Caco-2 (cell line): ENCODE measurements at regions not wholly inside any gene's neighbourhood (a gene's known extent, or its start where the extent isn't known, plus 50 kb on each side); places are given as distances from the start of the nearest gene placed in this dataset.
"Not testable (repeated sequence)": the region's sequence is repeated elsewhere in the genome, so short reads cannot be mapped to it uniquely, and the experiment has no call there.

Experiments
- BruUV-seq: library from RNA; stranded (reverse); fragments of 400-500 nt; replicated peaks from 2 replicates; lab custom pipeline; 2021; lab: Mats Ljungman, UMichigan
- CTCF ChIA-PET: fragments of 300-600 bp; sonication (Branson Sonifier 250); formaldehyde crosslinking; loops from one replicate; lab custom pipeline; 2022; ENCODE audit warnings: antibody characterized with exemption; lab: Charles Lee
- POLR2A ChIA-PET: fragments of 300-600 bp; sonication (Branson Sonifier 250); formaldehyde crosslinking; loops from one replicate; lab custom pipeline; 2022; ENCODE audit warnings: antibody characterized with exemption; lab: Charles Lee
- DNase-seq, 2 experiments: peaks; one replicate each; pipeline versions ENCODE4 v3.0.0 to v3.0.0-alpha.2; 2020 to 2022
- H3K27me3 ChIP-seq: replicated peaks from 2 replicates; pipeline ENCODE4 v1.6.0; 2011; ENCODE audit warnings: low read length; ENCODE audit not compliant: control insufficient read depth, insufficient read depth
- H3K36me3 ChIP-seq: 2 replicates; pipeline ENCODE4 v1.5.1; 2011; ENCODE audit warnings: low read length; ENCODE audit not compliant: control insufficient read depth, insufficient read depth
- H3K4me1 ChIP-seq: fragments of 250-450 bp; sonication (Bioruptor Pico); 2 replicates; pipeline ENCODE4 v1.5.1; 2020; ENCODE audit warnings: mild to moderate bottlenecking
- H3K4me3 ChIP-seq: 2 replicates; pipeline ENCODE4 v1.5.1; 2011; ENCODE audit warnings: low read depth, mild to moderate bottlenecking, control low read depth, low read length
- H3K9me3 ChIP-seq: fragments of 250-450 bp; sonication (Bioruptor Pico); 2 replicates; pipeline ENCODE4 v1.5.1; 2020; ENCODE audit warnings: mild to moderate bottlenecking, moderate library complexity
- H3K27ac Mint-ChIP-seq: one replicate; pipeline ENCODE4 v1.8.0; 2022; ENCODE audit warnings: mixed read lengths; ENCODE audit not compliant: unreplicated experiment
- H3K27me3 Mint-ChIP-seq: one replicate; pipeline ENCODE4 v1.8.0; 2022; ENCODE audit warnings: mixed read lengths; ENCODE audit not compliant: insufficient read depth, unreplicated experiment
- H3K36me3 Mint-ChIP-seq: one replicate; pipeline ENCODE4 v1.8.0; 2022; ENCODE audit warnings: mild to moderate bottlenecking, mixed read lengths; ENCODE audit not compliant: insufficient read depth, unreplicated experiment
- H3K4me1 Mint-ChIP-seq: one replicate; pipeline ENCODE4 v1.8.0; 2022; ENCODE audit warnings: low read depth, mixed read lengths; ENCODE audit not compliant: unreplicated experiment
- H3K4me3 Mint-ChIP-seq: one replicate; pipeline ENCODE4 v1.8.0; 2022; ENCODE audit warnings: mild to moderate bottlenecking, moderate library complexity, mixed read lengths; ENCODE audit not compliant: unreplicated experiment
- H3K9me3 Mint-ChIP-seq: one replicate; pipeline ENCODE4 v1.8.0; 2022; ENCODE audit warnings: mixed read lengths; ENCODE audit not compliant: unreplicated experiment
- intact Hi-C: fragments of 100-400 bp; cut with micrococcal nuclease; formaldehyde crosslinking; loops from one replicate; pipeline ENCODE4 v1.10.0; 2022; ENCODE audit not compliant: unreplicated experiment

- intact Hi-C loops, DNase-seq, H3K9me3 Mint-ChIP-seq, H3K4me3 ChIP-seq, H3K4me1 ChIP-seq, CTCF ChIA-PET, H3K36me3 ChIP-seq, H3K9me3 ChIP-seq, H3K36me3 Mint-ChIP-seq, H3K27me3 Mint-ChIP-seq, BruUV-seq, H3K27ac Mint-ChIP-seq, H3K4me3 Mint-ChIP-seq, H3K4me1 Mint-ChIP-seq, H3K27me3 ChIP-seq, POLR2A ChIA-PET: not testable (repeated sequence)
Observed at GRCh38 chr2:111595072-111595471, 288.9 kb downstream of the ANAPC1 start.

DNA sequence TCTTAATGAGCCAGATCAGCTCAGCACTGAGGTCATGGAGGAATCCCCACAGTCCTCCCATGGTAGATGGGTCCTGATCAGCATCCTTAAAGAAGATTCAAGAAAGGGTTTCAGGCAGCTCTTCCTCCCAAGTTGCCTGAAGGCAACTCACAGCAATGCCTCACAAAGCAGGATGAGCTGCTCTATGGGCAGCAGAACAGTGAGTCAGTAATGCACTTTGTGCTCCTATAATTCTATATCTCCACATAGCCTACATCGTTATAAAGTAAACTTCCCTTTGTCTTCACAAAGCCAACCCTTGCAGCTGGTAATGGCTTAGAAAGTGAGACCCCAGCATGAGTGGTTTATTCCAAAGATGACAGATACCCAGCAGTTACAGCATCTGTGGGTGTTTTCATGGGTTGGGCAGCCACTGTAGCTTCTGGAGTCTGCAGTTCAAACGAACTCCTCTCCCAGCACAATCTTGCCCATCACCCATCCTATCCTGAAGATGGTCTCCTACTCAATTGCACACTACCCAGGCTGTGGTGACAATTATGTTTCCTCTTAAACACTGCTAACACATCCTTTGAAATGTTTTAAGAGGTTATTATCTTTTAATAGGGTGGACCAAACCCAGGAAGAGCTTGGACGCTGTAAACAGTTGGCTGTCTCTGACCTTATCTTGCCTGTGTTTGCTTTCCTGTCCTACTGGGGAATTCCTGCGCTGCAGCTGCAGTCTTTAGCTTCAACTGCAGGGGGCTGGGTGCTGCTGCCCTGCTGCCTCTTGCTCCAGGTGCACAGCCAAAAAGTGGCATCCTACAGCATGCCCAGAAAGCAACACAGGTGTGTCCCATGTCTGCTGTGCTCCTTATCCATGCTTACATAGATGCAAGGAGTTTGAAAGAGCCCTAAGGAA lies 286.9 kb downstream of the ANAPC1 start:
- POLR2A ChIA-PET, H3K27ac Mint-ChIP-seq: not testable (repeated sequence)

DNA sequence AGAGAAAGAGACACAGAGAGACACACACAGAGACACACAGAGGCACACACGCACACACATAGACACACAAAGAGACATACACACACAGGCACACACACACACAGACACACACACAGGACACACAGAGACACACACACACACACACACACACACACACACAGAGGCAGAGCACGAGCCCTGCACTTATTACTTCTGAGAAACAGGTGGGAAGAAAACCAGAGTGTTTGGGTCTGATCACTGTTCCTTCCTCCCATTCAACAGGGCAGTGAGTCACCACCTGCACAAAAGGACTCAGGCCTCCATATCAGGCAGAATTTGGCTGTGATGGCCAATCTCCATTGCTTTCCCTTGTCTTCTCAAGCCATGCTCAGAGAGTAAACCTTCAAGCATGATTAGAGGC lies 285.0 kb downstream of the ANAPC1 start:
- H3K36me3 ChIP-seq, H3K27me3 ChIP-seq, H3K4me3 ChIP-seq, POLR2A ChIA-PET, DNase-seq, H3K4me1 ChIP-seq, H3K4me1 Mint-ChIP-seq, H3K9me3 ChIP-seq, H3K4me3 Mint-ChIP-seq, intact Hi-C loops, CTCF ChIA-PET, H3K27ac Mint-ChIP-seq, H3K36me3 Mint-ChIP-seq, H3K27me3 Mint-ChIP-seq, H3K9me3 Mint-ChIP-seq, BruUV-seq: not testable (repeated sequence)

More for the DNA sequence above, 286.9 kb downstream of the ANAPC1 start:
- H3K36me3 Mint-ChIP-seq, BruUV-seq, H3K4me1 Mint-ChIP-seq, H3K36me3 ChIP-seq, H3K9me3 Mint-ChIP-seq, DNase-seq, CTCF ChIA-PET, intact Hi-C loops, H3K27me3 ChIP-seq, H3K4me1 ChIP-seq, H3K27me3 Mint-ChIP-seq, H3K4me3 ChIP-seq, H3K4me3 Mint-ChIP-seq, H3K9me3 ChIP-seq: not testable (repeated sequence)

- H3K27me3 Mint-ChIP-seq, POLR2A ChIA-PET, intact Hi-C loops, H3K4me1 Mint-ChIP-seq, CTCF ChIA-PET, H3K4me1 ChIP-seq, H3K36me3 Mint-ChIP-seq, H3K27ac Mint-ChIP-seq, H3K4me3 Mint-ChIP-seq, BruUV-seq, H3K9me3 Mint-ChIP-seq, H3K4me3 ChIP-seq, H3K27me3 ChIP-seq, DNase-seq, H3K9me3 ChIP-seq, H3K36me3 ChIP-seq: not testable (repeated sequence)
Observed at GRCh38 chr2:111602259-111602658, 281.7 kb downstream of the ANAPC1 start.

DNA sequence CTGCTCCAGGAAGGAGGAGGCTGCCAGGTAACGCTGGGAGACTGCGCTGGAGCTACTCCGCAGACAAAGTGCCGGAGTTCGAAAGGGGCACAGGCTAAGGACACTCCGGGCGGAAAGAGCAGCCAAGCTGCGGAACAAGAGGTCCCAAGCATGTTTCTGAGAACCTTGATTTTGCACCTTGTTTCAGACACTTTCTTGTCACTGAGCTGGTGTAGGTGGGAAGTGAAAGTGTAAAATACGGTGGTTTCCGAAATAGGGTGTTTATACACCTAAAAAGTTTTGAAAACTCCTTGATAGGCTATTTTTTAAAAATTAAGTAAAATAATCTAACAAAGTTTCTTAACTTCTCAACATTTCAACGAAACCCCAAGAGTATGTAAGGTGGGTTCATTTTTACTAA lies 278.2 kb downstream of the ANAPC1 start:
- H3K4me3 ChIP-seq, POLR2A ChIA-PET, H3K27me3 ChIP-seq, H3K4me1 ChIP-seq, DNase-seq, H3K36me3 ChIP-seq, H3K27ac Mint-ChIP-seq, H3K36me3 Mint-ChIP-seq, H3K4me3 Mint-ChIP-seq, H3K27me3 Mint-ChIP-seq, BruUV-seq, CTCF ChIA-PET, intact Hi-C loops, H3K9me3 Mint-ChIP-seq, H3K9me3 ChIP-seq, H3K4me1 Mint-ChIP-seq: not testable (repeated sequence)

DNA sequence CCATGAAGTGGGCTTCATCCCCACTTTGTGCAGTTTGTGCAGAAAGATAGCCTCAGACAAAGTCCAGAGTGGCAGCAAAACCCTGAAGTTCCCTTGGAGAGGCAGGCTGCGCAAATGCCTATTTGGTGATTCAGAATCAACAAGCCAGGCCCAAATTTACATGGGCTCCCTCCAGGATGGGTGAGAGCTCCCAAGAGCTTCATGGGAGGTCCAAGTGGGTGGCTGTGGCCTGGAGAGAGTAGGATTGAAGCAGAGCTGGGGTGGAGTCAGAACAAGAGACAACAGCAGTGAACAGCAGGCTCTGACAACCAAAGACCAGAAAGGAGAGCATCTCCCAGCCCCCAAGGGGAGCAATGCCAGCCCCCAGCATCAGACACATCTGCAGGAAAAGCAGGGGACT lies 277.4 kb downstream of the ANAPC1 start:
- H3K4me1 Mint-ChIP-seq, H3K9me3 Mint-ChIP-seq, H3K27me3 Mint-ChIP-seq, H3K4me3 ChIP-seq, H3K4me3 Mint-ChIP-seq, H3K36me3 ChIP-seq, H3K9me3 ChIP-seq, POLR2A ChIA-PET, H3K4me1 ChIP-seq, H3K27me3 ChIP-seq, CTCF ChIA-PET, intact Hi-C loops, H3K36me3 Mint-ChIP-seq, BruUV-seq, H3K27ac Mint-ChIP-seq, DNase-seq: not testable (repeated sequence)

GRCh38 chr2:111609146-111609844 lies 274.7 kb downstream of the ANAPC1 start:
- H3K4me3 ChIP-seq, H3K36me3 Mint-ChIP-seq, DNase-seq, BruUV-seq, intact Hi-C loops, H3K27ac Mint-ChIP-seq, CTCF ChIA-PET, H3K4me3 Mint-ChIP-seq, H3K9me3 Mint-ChIP-seq, POLR2A ChIA-PET, H3K27me3 Mint-ChIP-seq, H3K4me1 Mint-ChIP-seq, H3K36me3 ChIP-seq, H3K9me3 ChIP-seq, H3K4me1 ChIP-seq, H3K27me3 ChIP-seq: not testable (repeated sequence)
